Epidermal melanocyte (primary cell): ENCODE measurements at regions not wholly inside any gene's neighbourhood (a gene's known extent, or its start where the extent isn't known, plus 50 kb on each side); places are given as distances from the start of the nearest gene placed in this dataset.
"Not testable (repeated sequence)": the region's sequence is repeated elsewhere in the genome, so short reads cannot be mapped to it uniquely, and the experiment has no call there.

Source experiments
- DNase-seq: peaks from one replicate; pipeline ENCODE4 v3.0.0; 2011; ENCODE audit warnings: low spot score; ENCODE audit not compliant: insufficient read length

DNA sequence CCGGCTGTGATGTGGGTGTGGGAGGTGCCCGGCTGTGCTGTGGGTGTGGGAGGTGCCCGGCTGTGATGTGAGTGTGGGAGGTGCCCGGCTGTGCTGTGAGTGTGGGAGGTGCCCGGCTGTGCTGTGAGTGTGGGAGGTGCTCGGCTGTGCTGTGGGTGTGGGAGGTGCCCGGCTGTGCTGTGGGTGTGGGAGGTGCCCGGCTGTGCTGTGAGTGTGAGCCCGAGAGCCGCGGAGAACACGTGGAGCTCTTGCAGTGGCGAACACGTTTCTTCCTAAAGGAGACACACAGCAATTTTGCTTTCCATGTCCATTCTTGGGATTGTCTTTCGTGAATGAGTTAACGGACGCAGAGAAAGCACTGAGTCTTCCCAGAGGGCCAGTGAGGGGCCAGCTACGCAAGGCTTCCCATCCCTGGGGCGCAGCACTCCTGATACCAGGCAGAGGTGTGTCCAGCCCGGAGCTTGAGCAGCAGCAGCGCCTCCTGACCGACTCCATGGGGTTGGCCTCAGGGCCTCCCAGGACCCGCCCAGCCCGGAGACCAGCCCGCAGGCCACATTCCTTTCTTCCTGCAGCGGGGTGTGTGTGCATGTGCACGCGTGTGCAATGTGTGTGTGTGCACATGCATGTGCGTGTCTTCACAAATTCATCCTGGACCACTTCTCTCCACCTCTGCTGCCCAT lies 245.0 kb upstream of the B3GAT1 start:
- DNase-seq: no peak

DNA sequence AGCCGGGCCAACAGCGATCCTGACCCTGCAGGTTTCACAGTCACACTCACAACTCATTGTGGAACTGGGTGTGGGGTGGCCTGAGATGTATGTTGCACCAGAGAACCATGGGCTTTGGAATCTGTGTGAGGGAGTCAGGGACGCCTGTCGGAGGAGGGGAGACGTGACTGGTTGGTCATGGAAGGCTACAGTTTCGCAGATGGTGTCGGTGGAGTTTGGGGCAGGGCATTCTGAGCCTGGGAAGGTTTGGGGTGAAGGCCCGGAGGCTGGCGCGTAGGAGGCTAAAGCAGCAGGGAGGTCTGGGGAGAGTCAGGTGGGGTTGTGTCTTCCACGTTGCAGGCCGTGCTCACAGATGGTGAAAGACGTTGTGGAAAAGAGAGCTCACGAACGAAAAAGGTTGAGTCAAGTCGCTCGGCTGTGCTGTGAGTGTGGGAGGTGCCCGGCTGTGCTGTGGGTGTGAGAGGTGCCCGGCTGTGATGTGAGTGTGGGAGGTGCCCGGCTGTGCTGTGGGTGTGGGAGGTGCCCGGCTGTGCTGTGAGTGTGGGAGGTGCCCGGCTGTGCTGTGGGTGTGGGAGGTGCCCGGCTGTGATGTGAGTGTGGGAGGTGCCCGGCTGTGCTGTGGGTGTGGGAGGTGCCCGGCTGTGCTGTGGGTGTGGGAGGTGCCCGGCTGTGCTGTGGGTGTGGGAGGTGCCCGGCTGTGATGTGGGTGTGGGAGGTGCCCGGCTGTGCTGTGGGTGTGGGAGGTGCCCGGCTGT lies 244.2 kb upstream of the B3GAT1 start:
- not testable (repeated sequence) for DNase-seq

DNA sequence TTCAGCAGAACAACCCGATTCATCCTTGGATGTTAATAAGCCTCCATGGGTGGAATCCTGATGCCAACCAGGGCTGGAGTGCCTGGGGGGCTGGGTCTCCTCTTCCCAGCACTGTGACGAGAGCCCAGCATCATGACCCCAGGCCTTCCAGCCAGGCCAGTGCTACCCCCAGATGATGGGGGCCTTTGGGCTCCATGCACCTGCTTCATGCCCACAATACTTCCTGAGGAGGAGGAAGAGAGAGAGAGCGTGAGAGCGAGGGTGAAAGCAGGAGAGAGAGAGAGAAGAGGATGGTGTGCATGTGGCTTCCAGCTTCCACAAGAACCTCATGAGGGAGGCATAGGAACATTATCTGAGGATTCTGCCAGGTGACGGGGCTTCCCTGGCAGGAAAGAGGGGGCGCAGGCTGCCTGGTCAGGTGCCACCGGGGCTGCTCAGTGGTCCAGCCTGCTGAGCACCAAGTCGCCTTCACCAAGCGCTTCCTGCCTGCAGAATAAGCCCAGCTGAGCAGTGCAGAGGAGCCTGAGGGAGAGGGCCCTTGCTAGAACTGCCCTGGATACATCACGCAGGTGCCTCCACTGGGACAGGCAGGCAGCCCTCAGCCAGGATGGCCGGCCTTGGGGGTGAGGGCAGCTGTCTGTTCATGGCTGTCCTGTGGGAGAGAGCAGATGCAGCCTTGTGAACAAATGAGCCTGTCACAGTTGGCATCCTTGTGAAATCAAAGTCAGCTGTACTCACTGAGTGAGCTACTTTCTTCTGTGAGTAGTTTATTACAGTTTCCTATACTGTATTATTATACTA lies 243.3 kb upstream of the B3GAT1 start:
- no peak for DNase-seq

DNA sequence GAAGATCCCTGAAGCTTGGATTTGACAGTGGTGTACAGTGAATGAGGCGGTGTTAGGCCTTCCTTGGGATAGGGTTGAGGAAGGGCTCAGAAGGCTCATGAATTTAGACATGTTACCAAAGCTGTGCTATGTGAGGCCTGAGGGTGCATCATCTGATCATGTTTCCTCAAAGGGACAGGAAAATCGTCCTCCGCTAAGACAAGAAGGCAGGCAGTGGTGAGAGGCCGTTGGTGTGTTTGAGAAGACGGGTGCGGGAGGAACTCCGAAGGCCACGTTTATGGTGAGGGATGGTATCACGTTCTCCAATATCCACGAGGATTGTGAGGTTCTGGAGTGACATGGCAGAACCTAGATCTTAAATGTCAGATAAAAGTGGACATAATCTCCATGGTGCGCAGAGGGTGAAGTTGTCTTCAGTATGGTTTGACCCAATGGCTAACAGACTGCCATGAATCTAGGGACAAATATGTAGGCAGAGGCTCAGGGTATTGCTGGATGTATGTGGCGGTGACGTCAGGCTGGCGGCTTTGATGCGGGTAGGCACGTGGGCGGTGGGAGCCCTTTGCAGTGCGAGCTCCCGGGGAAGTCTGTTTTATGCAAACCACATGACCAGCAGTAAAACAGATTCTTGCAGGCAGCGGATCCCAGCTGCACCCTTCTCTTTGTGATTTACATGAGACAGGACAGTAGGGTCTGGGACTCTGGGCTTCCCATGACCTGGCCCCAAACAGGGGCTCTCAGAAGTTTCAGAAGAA lies 242.3 kb upstream of the B3GAT1 start:
- DNase-seq: no peak

DNA sequence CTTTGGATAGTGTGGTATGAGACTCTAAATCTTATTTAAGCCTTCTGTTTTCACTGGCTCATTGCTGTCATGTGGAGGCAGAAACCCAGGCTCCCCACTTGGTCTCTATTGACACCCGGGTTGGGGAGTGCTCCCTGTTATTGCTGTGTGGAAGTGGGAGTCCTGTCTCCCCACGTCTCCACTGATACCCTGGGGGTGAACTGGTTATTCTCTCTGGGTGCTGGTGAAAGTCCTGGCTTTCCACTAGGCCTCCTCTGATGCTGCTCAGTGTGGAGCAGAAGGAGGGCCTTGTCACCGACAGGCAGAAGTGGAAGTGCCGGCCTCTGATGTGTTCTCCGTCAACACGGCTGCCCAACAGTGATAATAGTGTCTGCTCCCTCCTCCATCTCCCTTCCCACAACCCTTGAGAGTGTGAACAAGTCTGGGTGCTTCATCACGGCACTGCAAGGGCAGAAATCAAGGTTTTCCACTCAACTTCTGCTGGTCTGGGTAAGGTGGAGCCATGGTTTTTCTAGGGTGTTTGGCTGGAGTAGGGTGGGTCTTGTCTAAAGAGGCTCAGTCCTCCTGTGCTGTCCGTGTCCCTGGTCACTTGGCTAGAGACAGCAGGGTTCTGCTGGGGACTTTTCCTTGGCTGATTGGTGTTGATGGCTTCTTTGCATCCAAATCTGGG lies 240.7 kb upstream of the B3GAT1 start:
- DNase-seq: no peak

DNA sequence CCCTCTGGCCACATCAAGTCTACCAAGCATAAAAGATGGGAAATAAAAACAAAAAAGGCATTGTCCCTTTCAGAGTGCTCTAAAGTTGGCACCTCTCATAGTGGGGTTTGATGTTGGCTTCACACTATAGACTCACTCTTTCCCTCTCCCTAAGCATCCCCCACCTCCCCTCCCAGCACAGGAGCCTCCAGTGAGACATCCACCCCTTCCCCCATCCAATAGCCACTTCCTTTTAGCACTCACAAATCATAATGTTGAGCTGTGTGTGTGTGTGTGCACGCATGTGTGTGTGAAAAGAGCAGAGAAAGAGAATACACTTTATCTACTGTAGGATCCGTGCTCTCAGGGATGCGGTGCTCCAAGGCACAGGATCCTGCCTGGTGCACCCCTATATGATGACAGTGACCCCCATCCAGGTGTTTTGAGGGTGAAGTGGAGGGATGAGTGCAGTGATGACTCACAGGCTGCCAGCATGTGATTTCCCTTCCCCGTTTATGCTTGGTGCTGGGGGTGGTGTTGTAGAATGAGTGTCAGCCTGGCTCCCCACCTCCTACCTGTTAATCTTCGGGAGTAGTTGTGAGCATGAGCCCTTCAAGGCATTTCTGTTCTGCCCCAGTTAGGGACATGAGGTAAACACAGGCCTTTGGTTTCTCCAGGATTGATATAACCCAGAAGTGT lies 235.2 kb upstream of the B3GAT1 start:
- DNase-seq: no peak

DNA sequence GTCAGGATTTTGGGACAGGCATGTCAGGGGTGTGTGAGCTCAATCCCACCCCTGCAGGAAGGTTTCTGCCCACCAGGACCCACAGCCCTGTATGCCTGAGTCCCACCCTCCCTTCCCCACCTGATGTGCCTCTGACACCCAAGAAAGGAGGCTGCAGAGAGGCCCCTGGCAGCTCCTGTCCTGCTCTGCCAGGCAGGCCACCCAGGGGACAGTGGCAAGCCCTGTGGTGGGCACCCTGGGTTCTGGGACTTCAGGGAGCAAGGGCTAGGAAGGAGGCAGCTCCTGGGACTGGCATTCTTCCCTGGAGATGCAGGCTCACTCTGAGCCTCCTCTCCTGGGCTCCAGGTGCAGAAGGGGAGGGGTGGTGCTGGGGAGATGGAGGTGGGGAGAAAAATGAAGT lies 234.5 kb upstream of the B3GAT1 start:
- DNase-seq: no peak

DNA sequence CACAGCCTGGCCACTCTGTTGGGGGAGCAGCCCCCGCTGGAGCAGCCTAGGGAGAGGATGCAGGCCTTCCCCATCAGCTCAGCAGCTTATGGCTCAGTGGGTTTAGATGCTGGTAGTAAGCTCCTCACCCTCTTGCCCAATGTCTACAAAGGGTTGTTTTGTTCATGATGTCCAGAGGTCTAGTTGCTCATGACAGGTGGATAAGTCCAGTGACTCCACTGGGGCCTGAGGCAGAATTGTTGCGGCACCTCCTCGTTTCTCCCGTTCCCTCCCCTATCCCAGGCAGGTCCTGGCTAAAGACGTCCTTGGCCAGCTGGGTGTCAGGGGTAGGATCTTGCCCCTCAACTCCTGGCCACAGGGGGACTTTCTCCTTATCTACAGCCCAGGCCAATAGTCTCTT lies 233.5 kb upstream of the B3GAT1 start:
- DNase-seq: no peak

DNA sequence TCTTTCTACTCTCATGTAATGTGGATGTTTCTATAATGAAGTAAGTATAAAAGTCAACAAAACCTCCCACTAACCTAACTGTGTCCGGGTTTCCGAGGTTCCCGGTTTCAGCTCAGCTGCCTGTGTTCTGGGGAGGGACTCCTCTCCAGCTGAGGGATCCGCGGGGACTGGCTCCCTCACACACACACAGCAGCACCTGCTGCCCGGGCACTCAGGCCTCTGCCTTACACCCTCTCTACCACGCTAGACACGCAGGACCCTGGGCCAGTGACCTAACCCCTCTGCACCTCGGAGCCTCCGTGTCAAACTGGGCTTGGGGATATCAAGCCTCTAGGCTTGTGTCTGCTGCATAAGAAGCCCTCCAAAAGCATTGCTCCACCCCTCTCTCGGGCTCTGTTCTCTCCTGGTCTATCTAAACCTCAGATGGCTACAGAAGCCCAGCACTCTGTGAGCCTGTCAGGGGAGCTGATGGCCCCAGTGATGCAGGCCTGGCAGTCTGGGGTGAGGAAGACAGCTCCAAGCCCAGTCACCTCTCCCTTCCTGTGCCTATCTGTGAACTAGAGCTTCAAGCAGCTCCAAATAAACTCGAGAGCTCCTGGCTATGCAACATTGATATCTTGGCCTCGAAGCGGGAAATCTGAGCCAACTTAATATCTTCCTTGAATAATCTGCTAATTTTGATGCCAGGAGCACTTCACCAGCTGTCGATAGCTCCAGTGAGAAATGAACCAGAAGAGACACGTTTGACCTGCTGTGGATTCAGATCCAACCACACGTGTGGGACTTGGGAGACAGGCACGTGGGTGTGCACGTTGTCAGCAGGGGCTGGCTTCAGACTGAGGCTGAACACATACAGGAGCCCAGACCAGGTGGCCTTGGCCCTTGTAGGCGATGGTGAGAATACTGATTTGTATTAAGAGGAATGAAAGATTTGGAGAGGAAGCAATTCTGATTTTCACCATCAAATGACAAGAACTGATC lies 232.7 kb upstream of the B3GAT1 start:
- DNase-seq: no peak

DNA sequence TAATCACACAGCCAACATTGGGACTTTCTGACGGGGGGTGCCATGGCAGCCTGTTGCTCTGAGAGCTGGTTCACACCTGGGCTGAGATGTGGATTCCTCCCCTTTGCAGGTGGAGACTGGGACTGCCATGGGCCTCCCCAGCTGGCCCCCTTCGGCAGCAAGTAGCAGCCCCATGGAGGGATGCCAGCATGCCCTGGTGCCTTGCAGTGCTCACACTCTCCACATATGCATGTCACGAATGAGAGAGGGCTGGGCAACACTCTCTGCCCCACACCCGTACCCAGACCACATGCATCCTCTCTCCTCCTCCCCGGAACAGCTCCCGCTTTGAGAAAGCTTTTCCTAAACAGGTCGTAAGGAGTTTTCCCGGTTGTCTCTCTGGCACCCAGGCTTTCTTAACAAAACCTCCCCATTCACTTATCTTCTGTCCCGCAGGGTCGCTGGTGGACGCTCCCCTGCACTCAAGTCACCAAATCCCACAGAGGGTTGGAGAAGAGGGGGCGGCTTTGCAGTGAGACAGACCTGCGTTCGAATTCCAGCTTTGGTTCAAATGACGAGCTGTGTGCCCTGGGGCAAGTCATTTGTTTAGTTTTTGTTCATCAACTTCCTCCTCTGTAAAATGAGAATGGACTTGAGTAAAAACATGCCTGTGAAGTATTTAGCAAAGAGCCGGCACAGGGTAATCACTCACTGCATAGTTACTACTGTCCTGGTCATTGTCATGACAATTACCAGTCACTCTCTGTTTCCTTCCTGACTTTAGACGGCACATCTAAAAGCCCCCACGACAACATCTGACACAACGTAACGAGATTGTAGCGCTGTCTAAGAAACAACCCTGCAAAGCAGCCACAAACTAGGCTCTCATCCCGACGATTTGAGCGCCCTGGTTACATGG lies 231.3 kb upstream of the B3GAT1 start:
- no peak for DNase-seq

DNA sequence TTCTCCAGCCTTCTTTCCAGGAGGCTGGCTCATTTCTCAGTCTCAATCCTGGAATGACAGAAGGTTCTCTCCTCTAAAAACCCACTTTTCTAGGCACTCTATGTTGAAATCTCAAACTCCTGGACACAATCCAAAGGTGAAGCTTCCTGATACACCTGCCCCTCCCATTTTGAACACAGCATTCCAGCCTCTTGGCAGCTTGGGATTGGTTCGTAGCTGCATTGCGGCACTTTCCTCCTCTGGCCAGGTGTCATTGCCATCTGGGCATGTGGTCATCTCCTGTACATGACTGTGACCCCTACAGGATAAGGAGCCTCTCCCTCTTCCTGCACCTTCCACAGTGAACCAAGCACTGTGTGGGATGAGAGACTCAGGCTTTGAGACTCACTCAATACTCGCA lies 230.2 kb upstream of the B3GAT1 start:
- DNase-seq: no peak

DNA sequence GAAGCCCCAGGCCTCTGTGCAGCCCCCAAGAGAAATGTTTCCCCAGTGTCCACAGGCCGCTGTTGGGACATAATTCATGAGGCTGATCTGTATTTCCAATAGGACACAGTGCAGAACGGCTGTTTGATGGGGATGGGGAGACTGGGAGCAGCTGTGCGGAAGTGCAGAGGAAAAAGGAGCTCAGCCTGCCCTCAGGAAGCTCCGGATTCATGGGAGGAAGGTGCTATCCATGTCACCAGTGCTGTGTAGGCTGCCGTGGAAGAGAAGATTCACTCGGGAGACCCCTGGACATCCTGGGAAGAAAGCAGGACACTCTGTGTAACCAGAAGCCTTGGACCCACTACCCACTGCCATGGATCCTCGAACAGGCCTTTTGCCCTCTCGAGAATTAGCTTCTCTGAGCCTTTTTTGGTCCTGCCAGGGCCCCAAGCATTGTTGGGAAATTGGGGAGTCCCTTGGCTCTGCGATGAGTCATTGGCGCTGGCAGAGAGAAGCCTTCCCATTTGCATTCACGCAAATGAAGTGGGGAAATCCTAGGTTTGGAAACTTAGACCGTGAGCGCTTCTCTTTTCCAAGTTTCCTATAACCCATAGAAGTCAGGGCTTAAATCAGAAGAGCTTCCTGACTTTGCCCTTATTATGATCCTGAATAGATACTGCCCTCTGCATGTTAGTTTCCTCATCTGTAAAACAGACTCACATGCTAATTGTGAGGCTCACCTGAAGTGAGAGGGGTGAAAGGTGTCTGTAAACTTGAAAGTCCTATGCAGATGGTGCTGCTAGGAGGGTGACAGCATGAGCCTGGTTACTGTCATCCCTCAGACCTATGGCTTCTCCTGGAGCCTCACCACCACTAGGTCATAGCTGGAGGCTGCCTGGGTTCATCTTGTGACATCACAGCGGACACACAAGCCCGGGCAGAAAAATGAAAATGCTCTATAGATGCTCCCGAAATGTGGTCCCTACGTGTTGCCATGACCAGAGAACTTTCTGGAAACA lies 229.2 kb upstream of the B3GAT1 start:
- DNase-seq: no peak

DNA sequence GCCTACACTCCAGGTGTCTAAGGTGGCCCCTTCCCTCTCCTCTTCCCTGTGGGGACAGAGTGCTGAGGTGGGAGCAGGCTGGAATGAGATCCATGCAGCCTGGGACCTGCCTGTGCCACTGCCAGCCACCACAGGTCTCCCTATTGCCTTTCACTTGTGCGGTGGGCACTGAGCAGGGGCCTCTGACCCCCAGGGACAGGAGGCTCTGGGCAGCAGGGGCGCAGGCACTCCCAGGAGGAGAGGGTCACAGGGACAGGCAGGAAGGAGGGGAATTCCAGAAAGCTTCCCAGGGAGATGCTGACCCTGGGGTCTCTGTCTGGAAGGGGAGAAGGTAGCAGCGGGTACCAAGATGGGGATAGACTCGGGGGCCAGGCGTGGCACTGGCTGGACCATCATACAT lies 228.5 kb upstream of the B3GAT1 start:
- no peak for DNase-seq

DNA sequence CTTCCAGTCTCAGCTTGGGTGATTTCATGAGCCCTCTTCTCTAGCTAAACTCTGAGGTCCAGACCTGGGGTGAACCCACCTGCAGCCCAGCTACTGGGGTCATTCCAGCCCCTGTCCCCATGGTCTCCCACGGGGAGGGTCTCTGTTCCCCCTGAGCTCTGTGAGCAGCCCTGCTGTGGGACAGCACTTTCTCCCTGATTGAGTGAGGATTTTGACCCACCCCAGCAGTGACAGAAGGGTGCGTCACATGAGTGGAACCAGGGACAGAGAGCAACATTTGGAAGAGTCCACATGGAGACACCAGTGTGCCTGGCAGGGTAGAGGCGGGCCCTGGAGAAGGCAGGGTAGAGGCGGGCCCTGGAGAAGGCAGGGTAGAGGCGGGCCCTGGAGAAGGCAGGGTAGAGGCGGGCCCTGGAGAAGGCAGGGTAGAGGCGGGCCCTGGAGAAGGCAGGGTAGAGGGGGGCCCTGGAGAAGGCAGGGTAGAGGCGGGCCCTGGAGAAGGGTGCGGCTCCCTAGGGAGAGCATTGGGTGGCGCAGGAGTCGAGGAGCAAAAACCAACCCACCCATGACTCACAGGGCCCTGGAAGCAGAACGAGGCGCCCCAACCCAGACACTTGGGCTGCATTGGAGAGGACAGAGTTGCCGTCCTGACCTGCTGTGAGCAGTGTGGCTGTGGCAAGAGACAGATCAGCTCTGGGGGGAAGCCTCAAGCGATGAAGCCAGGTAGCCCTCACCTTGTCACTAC lies 227.7 kb upstream of the B3GAT1 start:
- DNase-seq: no peak

DNA sequence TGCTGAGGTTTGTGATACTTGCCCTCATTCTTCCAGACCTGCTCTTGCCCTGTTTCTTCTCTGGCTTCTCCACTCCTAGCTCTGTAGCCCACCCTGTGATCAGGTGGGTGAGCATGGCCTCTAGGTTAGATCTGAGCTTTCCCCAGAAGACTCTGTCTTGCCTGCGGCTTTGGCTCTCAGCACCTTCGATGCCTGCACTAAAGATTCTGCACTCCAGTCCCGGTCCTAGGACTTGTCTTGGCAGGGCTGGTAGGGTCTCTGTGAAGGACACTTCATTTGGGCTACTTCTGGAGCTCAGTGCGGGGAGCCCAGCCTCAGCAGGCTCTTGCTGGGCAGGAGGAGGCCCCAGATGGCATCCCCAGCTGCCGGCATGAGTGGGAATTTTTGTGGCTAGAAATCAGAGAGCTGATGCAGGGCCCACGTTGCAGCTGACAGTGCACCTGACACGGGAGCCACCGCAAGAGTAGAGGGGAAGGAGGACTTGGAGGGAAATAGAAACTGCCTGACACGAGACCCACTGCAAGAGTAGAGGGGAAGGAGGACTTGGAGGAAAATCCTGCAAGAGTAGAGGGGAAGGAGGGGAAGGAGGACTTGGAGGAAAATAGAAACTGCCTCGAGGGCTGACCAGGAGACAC lies 226.9 kb upstream of the B3GAT1 start:
- no peak for DNase-seq
